ENCODE measurements at regions not wholly inside any gene's neighbourhood (a gene's known extent, or its start where the extent isn't known, plus 50 kb on each side); places are given as distances from the start of the nearest gene placed in this dataset.

- no peak for TF ChIP-seq CEBPB (IDR thresholded peaks at IDR 0.05; ENCODE audit: low read depth, low read length)
- no peak for TF ChIP-seq SMC3 (IDR thresholded peaks at IDR 0.05; ENCODE audit: low read depth, low read length)
- no peak for TF ChIP-seq MXI1 (IDR thresholded peaks at IDR 0.05; ENCODE audit: borderline replicate concordance, low read depth, low read length)
Observed at GRCh38 chr13:103153466-103153865, 87.2 kb upstream of the SLC10A2 start.

More at GRCh38 chr13:103153466-103153865, 87.2 kb upstream of the SLC10A2 start:
- H4K5ac ChIP-seq (ENCODE audit: low read depth, low read length), result no peak overlapping the region
- no peak overlapping the region for H2AK5ac ChIP-seq (ENCODE audit: low read depth, low read length)
- H3K27ac ChIP-seq (ENCODE audit: insufficient read depth, low read length), result no peak overlapping the region
- no peak overlapping the region for H3K56ac ChIP-seq (ENCODE audit: extremely low read depth, insufficient read depth, low read length)
- no peak overlapping the region for H3K4ac ChIP-seq (ENCODE audit: low read depth, low read length)
- WGBS, 2 experiments (ENCODE audit: extremely low coverage in 2 of 2, insufficient read length in 1 of 2), result no CpG with 5 or more reads among the region's 2 CpGs
- no peak overlapping the region for H4K91ac ChIP-seq (ENCODE audit: insufficient read depth, low read depth, low read length)
- dilution Hi-C loops (cut with HindIII; ENCODE audit: low sequenced_read_pairs, unreplicated experiment) (no loop called here), intact Hi-C loops (cut with micrococcal nuclease) (no loop called here), in situ Hi-C loops (cut with MboI; ENCODE audit: low sequenced_read_pairs) (no loop called here)
- DNase-seq (no peak), ATAC-seq (ENCODE audit: low read depth) (no peak)
- no peak overlapping the region for H2BK15ac ChIP-seq (ENCODE audit: low read depth, low read length)
- H2AK9ac ChIP-seq (replicated peaks; ENCODE audit: low read depth, low read length, poor library complexity), result no peak overlapping the region
- no peak overlapping the region for H3K23ac ChIP-seq (ENCODE audit: low read depth, low read length)
- no peak overlapping the region for H3K4me3 ChIP-seq (ENCODE audit: insufficient read depth, low read depth, low read length)
- no peak overlapping the region for H2BK20ac ChIP-seq (ENCODE audit: low read depth, low read length)
- no peak overlapping the region for H3K9ac ChIP-seq (ENCODE audit: low read depth, low read length)
- no peaks in the 10 kb centered on the region for H3K27me3 ChIP-seq (ENCODE audit: control insufficient read depth, insufficient read depth, low read length)
- H3K9me1 ChIP-seq (ENCODE audit: insufficient read depth, low read length), result no peaks in the 10 kb centered on the region
- no peak overlapping the region for H3K4me2 ChIP-seq (ENCODE audit: low read depth, low read length)
- no peaks in the 10 kb centered on the region for H3K36me3 ChIP-seq (ENCODE audit: control insufficient read depth, insufficient read depth, low read length)
- no peak overlapping the region for H4K8ac ChIP-seq (ENCODE audit: low read depth in 2 of 2, low read length in 2 of 2)
- CTCF ChIA-PET, result interaction anchor here (0.8 kb wide), 1 partner anchor 554 kb away, joined by 3 read pairs; no protein-coding TSS in a partner anchor
- no peaks in the 10 kb centered on the region for H4K20me1 ChIP-seq (ENCODE audit: insufficient read depth, low read length)
- H2AFZ ChIP-seq (replicated peaks; ENCODE audit: low read length, poor library complexity), result no peak overlapping the region
- no peak overlapping the region for H2BK5ac ChIP-seq (ENCODE audit: low read depth, low read length, poor library complexity, severe bottlenecking)
- BruUV-seq (replicated peaks), result no TSS peak
- no peak overlapping the region for H3K14ac ChIP-seq (replicated peaks; ENCODE audit: low read depth, low read length)
- no peaks in the 10 kb centered on the region for H3K4me1 ChIP-seq (ENCODE audit: control insufficient read depth, insufficient read depth, low read length)
- H2BK120ac ChIP-seq (ENCODE audit: low read depth, low read length), result no peak overlapping the region
- POLR2A ChIA-PET (ENCODE audit: unreplicated experiment), result no interaction called here
- no peaks in the 10 kb centered on the region for H3K79me1 ChIP-seq (ENCODE audit: low read depth in 1 of 2, low read length in 2 of 2)
- no peak overlapping the region for H3K18ac ChIP-seq (ENCODE audit: low read depth, low read length)
- H3K9me3 ChIP-seq (ENCODE audit: control insufficient read depth, insufficient read depth, low read length), result peaks cover 11% of the 10 kb centered on the region

All from IMR-90 (cell line).